H9 (cell line): ENCODE measurements at regions not wholly inside any gene's neighbourhood (a gene's known extent, or its start where the extent isn't known, plus 50 kb on each side); places are given as distances from the start of the nearest gene placed in this dataset.

Experiments
- DNase-seq: peaks from one replicate; pipeline ENCODE4 v3.0.0-alpha.2; 2017
- H2AFZ ChIP-seq: one replicate; pipeline ENCODE4 v1.6.1; 2013; ENCODE audit warnings: mild to moderate bottlenecking, low read length, control low read depth, moderate library complexity
- H2AK5ac ChIP-seq: 2 replicates; pipeline ENCODE4 v1.6.1; 2013; ENCODE audit warnings: low read length, control low read depth, mixed read lengths; ENCODE audit not compliant: insufficient read length
- H2BK120ac ChIP-seq: one replicate; pipeline ENCODE4 v1.6.1; 2013; ENCODE audit warnings: low read depth, mild to moderate bottlenecking, low read length, control low read depth, inconsistent platforms; ENCODE audit not compliant: poor library complexity, severe bottlenecking
- H2BK12ac ChIP-seq: 2 replicates; pipeline ENCODE4 v1.6.1; 2013; ENCODE audit warnings: low read length, control low read depth, mixed read lengths, low read depth; ENCODE audit not compliant: insufficient read length
- H2BK15ac ChIP-seq: 2 replicates; pipeline ENCODE4 v1.6.1; 2013; ENCODE audit warnings: low read depth, low read length, control low read depth
- H2BK20ac ChIP-seq: one replicate; pipeline ENCODE4 v1.6.1; 2013; ENCODE audit warnings: low read depth, mild to moderate bottlenecking, low read length, control low read depth, inconsistent platforms; ENCODE audit not compliant: poor library complexity, severe bottlenecking
- H2BK5ac ChIP-seq: 2 replicates; pipeline ENCODE4 v1.6.1; 2013; ENCODE audit warnings: low read length, control low read depth, mixed read lengths; ENCODE audit not compliant: insufficient read length
- H3K14ac ChIP-seq: 2 replicates; pipeline ENCODE4 v1.6.1; 2013; ENCODE audit warnings: low read length, control low read depth; ENCODE audit not compliant: insufficient read depth
- H3K18ac ChIP-seq: 2 replicates; pipeline ENCODE4 v1.6.1; 2013; ENCODE audit warnings: low read depth, mild to moderate bottlenecking, mixed read lengths, low read length, control low read depth; ENCODE audit not compliant: insufficient read length
- H3K23ac ChIP-seq: 2 replicates; pipeline ENCODE4 v1.6.1; 2013; ENCODE audit warnings: low read length, control low read depth, mixed read lengths, low read depth; ENCODE audit not compliant: insufficient read length
- H3K23me2 ChIP-seq: 2 replicates; pipeline ENCODE4 v1.6.1; 2013; ENCODE audit warnings: low read depth, mild to moderate bottlenecking, mixed read lengths, low read length, control low read depth; ENCODE audit not compliant: insufficient read length, poor library complexity, severe bottlenecking
- H3K27ac ChIP-seq: 2 replicates; pipeline ENCODE4 v1.5.1; 2013; ENCODE audit warnings: low read length, control low read depth, mixed read lengths, low read depth; ENCODE audit not compliant: insufficient read length
- H3K27me3 ChIP-seq: 2 replicates; pipeline ENCODE4 v1.6.1; 2013; ENCODE audit warnings: low read length, control low read depth, inconsistent platforms; ENCODE audit not compliant: insufficient read depth
- H3K4ac ChIP-seq: 2 replicates; pipeline ENCODE4 v1.6.1; 2013; ENCODE audit warnings: low read depth, mild to moderate bottlenecking, control low read depth, inconsistent platforms, low read length, moderate library complexity
- H3K4me1 ChIP-seq: 2 replicates; pipeline ENCODE4 v1.6.1; 2013; ENCODE audit warnings: low read length, control low read depth, inconsistent platforms; ENCODE audit not compliant: insufficient read depth
- H3K4me2 ChIP-seq: 2 replicates; pipeline ENCODE4 v1.6.1; 2013; ENCODE audit warnings: low read length, control low read depth, mixed read lengths; ENCODE audit not compliant: insufficient read length, insufficient read depth
- H3K56ac ChIP-seq: 2 replicates; pipeline ENCODE4 v1.6.1; 2013; ENCODE audit warnings: low read depth, mild to moderate bottlenecking, mixed read lengths, low read length, control low read depth; ENCODE audit not compliant: insufficient read length
- H3K79me1 ChIP-seq: 2 replicates; pipeline ENCODE4 v1.6.1; 2013; ENCODE audit warnings: low read depth, mild to moderate bottlenecking, moderate library complexity, low read length, control low read depth, inconsistent platforms; ENCODE audit not compliant: insufficient read depth, poor library complexity, severe bottlenecking
- H3K79me2 ChIP-seq: 2 replicates; pipeline ENCODE4 v1.6.1; 2013; ENCODE audit warnings: low read length, control low read depth, inconsistent platforms; ENCODE audit not compliant: insufficient read depth
- H3K9ac ChIP-seq: 2 replicates; pipeline ENCODE4 v1.6.1; 2013; ENCODE audit warnings: low read length, control low read depth, mixed read lengths; ENCODE audit not compliant: insufficient read length; ENCODE audit errors: extremely low read depth
- H3K9me3 ChIP-seq: one replicate; pipeline ENCODE4 v1.6.1; 2013; ENCODE audit warnings: low read depth, low read length, inconsistent platforms; ENCODE audit not compliant: control insufficient read depth
- H3T11ph ChIP-seq: one replicate; pipeline ENCODE4 v1.6.1; 2013; ENCODE audit warnings: mild to moderate bottlenecking, low read length, control low read depth, inconsistent platforms
- H4K20me1 ChIP-seq: one replicate; pipeline ENCODE4 v1.6.1; 2013; ENCODE audit not compliant: control insufficient read depth, insufficient read length, insufficient read depth
- H4K5ac ChIP-seq: 2 replicates; pipeline ENCODE4 v1.6.1; 2013; ENCODE audit warnings: low read depth, mild to moderate bottlenecking, mixed read lengths, low read length, control low read depth; ENCODE audit not compliant: insufficient read length
- H4K8ac ChIP-seq: replicated peaks from 2 replicates; pipeline ENCODE4 v1.6.1; 2013; ENCODE audit warnings: low read length, control low read depth, mixed read lengths, low read depth; ENCODE audit not compliant: insufficient read length
- H4K91ac ChIP-seq: 2 replicates; pipeline ENCODE4 v1.6.1; 2013; ENCODE audit warnings: low read depth, mild to moderate bottlenecking, moderate library complexity, mixed read lengths, low read length, control low read depth; ENCODE audit not compliant: insufficient read length
- H3K27ac Mint-ChIP-seq, 3 experiments: 2 replicates in 2 of 3; 3 replicates in 1 of 3; pipeline ENCODE4 v1.8.0; 2020 to 2021; ENCODE audit warnings: mixed read lengths in 3 of 3, mild to moderate bottlenecking in 1 of 3, moderate library complexity in 1 of 3
- H3K27me3 Mint-ChIP-seq: 2 replicates; pipeline ENCODE4 v1.8.0; 2021; ENCODE audit warnings: low read depth, mild to moderate bottlenecking, moderate library complexity, mixed read lengths
- H3K36me3 Mint-ChIP-seq, 3 experiments: 2 replicates in 2 of 3; 3 replicates in 1 of 3; pipeline ENCODE4 v1.8.0; 2020 to 2021; ENCODE audit warnings: low read depth in 3 of 3, mixed read lengths in 3 of 3; ENCODE audit not compliant: insufficient read depth in 1 of 3
- H3K4me1 Mint-ChIP-seq, 2 experiments: 2 replicates each; pipeline ENCODE4 v1.8.0; 2020; ENCODE audit warnings: mixed read lengths in 2 of 2
- H3K4me3 Mint-ChIP-seq, 2 experiments: 2 replicates in 1 of 2; 3 replicates in 1 of 2; pipeline ENCODE4 v1.8.0; 2020 to 2021; ENCODE audit warnings: mild to moderate bottlenecking in 2 of 2, mixed read lengths in 2 of 2, moderate library complexity in 1 of 2
- H3K9me3 Mint-ChIP-seq, 2 experiments: 2 replicates in 1 of 2; 3 replicates in 1 of 2; pipeline ENCODE4 v1.8.0; 2020; ENCODE audit warnings: mild to moderate bottlenecking in 2 of 2, mixed read lengths in 2 of 2, moderate library complexity in 1 of 2
- CTCF ChIP-seq: fragments of 200-600 bp; sonication (generic); conservative IDR thresholded peaks from 3 replicates; pipeline ENCODE4 v1.8.0; 2021; ENCODE audit warnings: antibody characterized with exemption, mild to moderate bottlenecking
- WGBS: extraction: QIAGEN DNeasy Blood & Tissue Kit; methylation state at CpG from one replicate; pipeline ENCODE4 v1.1.7; 2013; ENCODE audit warnings: missing lambda C conversion rate, low lambda C conversion rate, mixed read lengths; ENCODE audit not compliant: insufficient read length; ENCODE audit errors: extremely low coverage; 5-methylcytosine and 5-hydroxymethylcytosine counted together

DNA sequence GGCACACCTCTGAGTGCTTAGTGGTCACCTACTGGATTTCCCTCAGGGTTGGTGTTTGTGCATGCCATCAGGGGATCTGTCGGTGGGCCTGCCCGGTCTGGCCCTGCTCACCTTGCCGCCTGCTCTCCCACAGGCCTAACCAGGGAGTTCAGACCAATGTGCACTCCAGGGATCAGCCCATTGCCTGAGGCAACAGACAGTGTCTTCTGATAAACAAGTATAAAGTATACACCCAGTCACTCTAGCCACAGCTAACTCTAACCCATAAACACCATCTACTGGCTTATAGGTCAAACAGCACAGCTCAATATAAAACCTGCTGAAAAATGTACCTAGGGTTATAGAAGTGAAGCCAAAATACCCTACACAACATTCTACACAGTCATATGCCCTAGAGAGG, 1300.0 kb downstream of the PLA2G4A start:
- no peaks in the 10 kb centered on the region; a peak in 1 of 5 replicates for H3K9me3 Mint-ChIP-seq
- H2BK12ac ChIP-seq = no peak overlapping the region
- H4K20me1 ChIP-seq = no peaks in the 10 kb centered on the region
- no peaks in the 10 kb centered on the region for H3K9me3 ChIP-seq
- no peak overlapping the region for H4K5ac ChIP-seq
- no peaks in the 10 kb centered on the region for H3K27me3 Mint-ChIP-seq
- H3K27ac Mint-ChIP-seq = no peak overlapping the region
- H3K27ac ChIP-seq = no peak overlapping the region
- no CpG with 5 or more reads among the region's 3 CpGs for WGBS
- no peak overlapping the region for H2AFZ ChIP-seq
- no peak overlapping the region for H3K18ac ChIP-seq
- H3K14ac ChIP-seq = no peak overlapping the region
- H3K23ac ChIP-seq = no peak overlapping the region
- H3K56ac ChIP-seq = no peak overlapping the region
- no peak overlapping the region for H3K4me2 ChIP-seq
- H3K79me1 ChIP-seq = no peaks in the 10 kb centered on the region
- H3K4ac ChIP-seq = no peak overlapping the region
- H4K91ac ChIP-seq = no peak overlapping the region
- H2BK20ac ChIP-seq = no peak overlapping the region
- no peak overlapping the region for H4K8ac ChIP-seq
- H3K4me1 Mint-ChIP-seq = no peaks in the 10 kb centered on the region
- no peak overlapping the region for H3K9ac ChIP-seq
- H3K4me3 Mint-ChIP-seq = no peak overlapping the region
- no peaks in the 10 kb centered on the region; a peak in 1 of 7 replicates for H3K36me3 Mint-ChIP-seq
- no peak overlapping the region for H2BK15ac ChIP-seq
- H3K23me2 ChIP-seq = no peaks in the 10 kb centered on the region
- peak; percentile 36; the same call in 2 of the 3 replicates for TF ChIP-seq CTCF
- H2BK5ac ChIP-seq = no peak overlapping the region
- no peak overlapping the region for H2BK120ac ChIP-seq
- no peak overlapping the region for H2AK5ac ChIP-seq
- H3K79me2 ChIP-seq = no peaks in the 10 kb centered on the region
- H3K27me3 ChIP-seq = no peaks in the 10 kb centered on the region
- peak; percentile 30 for DNase-seq
- no peaks in the 10 kb centered on the region for H3K4me1 ChIP-seq
- no peak overlapping the region for H3T11ph ChIP-seq
